Breast epithelium (tissue), 4 donors: ENCODE measurements at regions not wholly inside any gene's neighbourhood (a gene's known extent, or its start where the extent isn't known, plus 50 kb on each side); places are given as distances from the start of the nearest gene placed in this dataset.

Experiments
- DNase-seq, 2 donors: peaks; one replicate each; pipeline ENCODE4 v3.0.0-alpha.2; 2019; ENCODE audit warnings: low spot score in 2 of 2
- H3K27ac ChIP-seq, 2 donors: fragments of 200-600 bp; sonication (generic) in 1 of 2; one replicate each; pipeline ENCODE4 v1.5.1; 2016 to 2019; ENCODE audit warnings: mild to moderate bottlenecking in 1 of 2
- H3K27me3 ChIP-seq, 2 donors: fragments of 200-600 bp; sonication (generic) in 1 of 2; one replicate each; pipeline versions ENCODE4 v1.5.1 to v1.6.0; 2017 to 2019; ENCODE audit warnings: control low read depth in 1 of 2, mild to moderate bottlenecking in 1 of 2
- H3K36me3 ChIP-seq: fragments of 200-600 bp; one replicate; pipeline ENCODE4 v1.5.1; 2019
- H3K4me1 ChIP-seq, 2 donors: fragments of 200-600 bp; sonication (generic); one replicate each; pipeline ENCODE4 v1.5.1; 2016 to 2019; ENCODE audit warnings: control low read depth in 1 of 2
- H3K4me3 ChIP-seq, 3 donors: fragments of 200-600 bp; sonication (generic); 1 replicate in 2 of 3; 2 replicates in 1 of 3; pipeline ENCODE4 v1.5.1; 2016 to 2019; ENCODE audit warnings: mild to moderate bottlenecking in 3 of 3, moderate library complexity in 2 of 3
- H3K9me3 ChIP-seq, 2 donors: fragments of 200-600 bp; sonication (generic) in 1 of 2; one replicate each; pipeline ENCODE4 v1.5.1; 2016 to 2019; ENCODE audit warnings: control low read depth in 1 of 2
- CTCF ChIP-seq, 3 donors: fragments of 450-650 bp; IDR thresholded peaks; one replicate each; pipeline ENCODE4 v1.5.1; 2016 to 2017; ENCODE audit warnings: antibody characterized with exemption in 3 of 3, mild to moderate bottlenecking in 3 of 3, moderate library complexity in 3 of 3
- POLR2A ChIP-seq: fragments of 450-650 bp; IDR thresholded peaks from one replicate; pipeline ENCODE4 v1.6.1; 2016; ENCODE audit warnings: antibody characterized with exemption, mild to moderate bottlenecking, moderate library complexity
- POLR2AphosphoS5 ChIP-seq, 3 donors: sonication (generic); formaldehyde crosslinking; IDR thresholded peaks; one replicate each; pipeline ENCODE4 v1.6.1; 2017; ENCODE audit warnings: antibody characterized with exemption in 3 of 3
- intact Hi-C: fragments of 100-400 bp; cut with DNase I; formaldehyde crosslinking; loops from one replicate; pipeline ENCODE4 v1.15.1; 2023; ENCODE audit warnings: low total_unique reads

GRCh38 chr13:73622381-73622780 lies 511.8 kb downstream of the KLF12 start:
- no peak for DNase-seq
- TF ChIP-seq CTCF (IDR thresholded peaks at IDR 0.05) (no peak), POLR2A (no peak), POLR2AphosphoS5 (IDR thresholded peaks at IDR 0.05) (no peak)
- intact Hi-C loops: no loop called here
- H3K27ac ChIP-seq: no peak overlapping the region
- no peaks in the 10 kb centered on the region for H3K9me3 ChIP-seq
- no peaks in the 10 kb centered on the region for H3K4me1 ChIP-seq
- H3K36me3 ChIP-seq: no peaks in the 10 kb centered on the region
- no peaks in the 10 kb centered on the region for H3K27me3 ChIP-seq
- no peak overlapping the region for H3K4me3 ChIP-seq

DNA sequence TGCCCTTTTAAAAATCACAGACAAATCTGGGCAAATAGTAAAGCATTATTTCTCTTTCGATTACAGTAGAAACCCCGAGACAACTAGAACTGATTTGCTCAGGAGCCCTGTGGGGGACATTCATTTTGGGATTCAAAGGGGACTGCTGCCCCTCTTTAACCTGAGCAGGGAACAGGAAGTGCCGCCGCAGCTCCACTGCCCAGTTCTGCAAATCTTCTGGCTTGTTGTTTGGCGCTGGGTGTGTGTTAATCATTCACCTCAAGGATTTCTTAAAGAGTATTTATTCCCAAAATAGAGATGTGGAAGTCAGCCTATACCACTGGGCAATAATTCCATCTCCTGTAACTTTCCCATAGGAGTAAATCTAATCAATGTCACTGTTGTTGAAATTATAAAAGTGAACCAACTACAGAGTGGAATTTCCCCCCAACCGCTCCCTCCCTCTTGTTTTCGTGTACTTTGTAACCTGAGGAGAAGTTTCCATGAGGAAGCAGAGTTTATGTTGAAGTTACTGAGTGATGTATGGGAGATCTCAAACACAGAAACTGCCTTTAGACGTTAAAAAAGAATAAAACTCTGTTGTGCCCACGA lies 515.8 kb downstream of the KLF12 start:
- Histone ChIP-seq H3K36me3 (no peaks in the 10 kb centered on the region), H3K4me3 (no peak overlapping the region)

DNA sequence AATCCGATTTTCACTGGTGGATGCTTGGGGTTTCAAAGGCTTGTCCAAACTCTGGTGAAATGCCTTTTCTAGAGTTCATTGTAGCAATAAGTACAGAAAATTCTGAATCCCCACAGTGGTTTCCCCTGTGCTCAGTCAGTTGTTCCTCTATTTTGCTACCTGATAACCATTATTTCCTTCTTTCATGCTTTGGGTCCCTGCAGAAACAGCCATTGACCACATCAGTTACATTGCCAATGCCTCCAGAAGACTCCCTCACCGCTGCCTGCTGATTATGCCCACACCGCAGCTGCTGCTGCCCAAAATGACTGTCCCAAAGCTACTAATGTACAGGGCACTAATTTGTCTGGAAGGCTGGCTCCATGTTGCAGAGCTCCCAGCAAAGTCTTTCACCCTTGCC lies 517.3 kb downstream of the KLF12 start:
- intact Hi-C loops: no loop called here
- Histone ChIP-seq H3K9me3 (no peaks in the 10 kb centered on the region), H3K27ac (no peak overlapping the region), H3K27me3 (no peaks in the 10 kb centered on the region), H3K4me1 (no peaks in the 10 kb centered on the region), H3K4me3 (no peak overlapping the region), H3K36me3 (no peaks in the 10 kb centered on the region)
- no peak for TF ChIP-seq POLR2A
- no peak for TF ChIP-seq CTCF (IDR thresholded peaks at IDR 0.05)
- TF ChIP-seq POLR2AphosphoS5 (IDR thresholded peaks at IDR 0.05): no peak
- no peak for DNase-seq

More for the DNA sequence above, 515.8 kb downstream of the KLF12 start:
- H3K9me3 ChIP-seq: no peaks in the 10 kb centered on the region
- TF ChIP-seq POLR2A (no peak), CTCF (IDR thresholded peaks at IDR 0.05) (no peak), POLR2AphosphoS5 (IDR thresholded peaks at IDR 0.05) (no peak)
- H3K27me3 ChIP-seq: no peaks in the 10 kb centered on the region
- no peak for DNase-seq
- intact Hi-C loops: no loop called here
- no peaks in the 10 kb centered on the region for H3K4me1 ChIP-seq
- no peak overlapping the region for H3K27ac ChIP-seq

DNA sequence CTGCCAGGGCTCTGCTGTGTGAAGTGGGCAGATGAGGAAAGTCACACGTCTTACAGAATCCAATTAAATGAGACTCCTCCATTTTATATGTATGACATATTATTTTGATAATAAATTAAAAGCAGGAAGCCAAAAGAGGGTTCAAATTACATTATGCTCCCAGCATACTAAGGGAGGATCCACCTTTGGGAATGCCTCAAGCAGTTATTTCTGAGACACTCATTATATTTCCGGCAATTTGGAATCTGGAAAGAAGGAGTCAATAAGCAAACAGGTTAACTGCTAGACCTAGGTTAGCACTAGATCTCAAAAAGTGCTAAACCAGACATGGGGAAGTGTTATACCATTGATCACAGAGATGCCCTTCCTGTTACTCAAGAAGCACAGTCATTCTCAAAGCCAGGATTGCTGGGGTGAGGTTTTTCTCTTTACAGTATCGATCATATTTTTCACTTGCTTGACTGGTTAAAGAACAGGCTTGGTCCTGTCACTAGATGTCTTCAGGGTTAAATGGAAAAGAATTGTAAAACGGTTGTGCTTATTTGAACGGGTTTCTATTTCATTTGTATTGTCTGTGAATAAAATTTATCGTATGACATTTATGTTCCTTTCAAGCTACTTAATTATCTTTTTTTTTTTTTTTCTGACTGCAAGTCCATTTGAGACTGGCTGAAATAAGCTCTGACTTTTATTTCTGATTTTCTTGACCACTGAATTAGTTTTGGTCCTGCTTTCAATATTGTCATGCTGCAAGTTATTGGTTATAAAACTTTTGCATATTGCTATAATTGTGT lies 523.2 kb downstream of the KLF12 start:
- H3K4me3 ChIP-seq: no peak overlapping the region
- no peaks in the 10 kb centered on the region for H3K36me3 ChIP-seq
- peak overlapping the region in 1 of 2 donors; percentile 14 for H3K27ac ChIP-seq
- no peak for DNase-seq
- no peaks in the 10 kb centered on the region for H3K4me1 ChIP-seq
- intact Hi-C loops: no loop called here
- no peaks in the 10 kb centered on the region for H3K27me3 ChIP-seq
- no peak for TF ChIP-seq POLR2A
- TF ChIP-seq CTCF (IDR thresholded peaks at IDR 0.05): no peak
- no peak for TF ChIP-seq POLR2AphosphoS5 (IDR thresholded peaks at IDR 0.05)
- no peaks in the 10 kb centered on the region for H3K9me3 ChIP-seq

DNA sequence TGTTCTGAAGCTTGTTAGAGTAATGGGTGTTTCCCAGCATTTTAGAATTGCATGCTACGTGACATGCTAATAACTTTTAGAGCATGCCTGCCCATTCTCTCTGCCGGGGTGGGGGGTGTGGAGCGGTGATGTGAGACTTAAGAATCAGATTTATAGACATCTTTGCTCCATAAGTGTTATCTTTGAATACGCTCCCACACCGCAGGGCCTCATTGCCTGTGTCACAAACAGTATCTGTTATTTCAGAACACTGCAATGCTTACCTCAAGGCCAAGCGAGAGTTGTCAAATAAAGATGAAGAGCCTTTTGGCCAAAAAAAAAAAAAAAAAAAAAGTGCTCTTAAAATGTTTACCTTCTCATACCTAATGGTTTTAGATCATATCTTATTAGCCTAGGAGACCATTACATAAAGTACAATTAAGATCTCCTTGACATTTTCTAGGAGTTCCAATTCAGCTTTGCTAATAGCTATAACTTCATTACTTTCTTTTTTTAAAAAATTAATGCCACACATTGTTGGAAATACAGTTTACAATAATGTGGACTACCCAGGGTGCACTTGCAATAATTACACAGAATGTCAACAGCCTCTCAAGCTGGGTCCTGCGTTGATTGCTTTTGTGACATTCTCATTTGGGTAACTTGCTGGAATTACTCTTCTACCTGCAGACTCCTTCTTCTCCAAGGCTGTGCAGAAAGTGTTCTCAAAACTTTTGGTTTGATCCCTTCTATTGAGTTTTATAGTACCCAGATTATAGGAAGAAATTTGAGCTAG lies 525.3 kb downstream of the KLF12 start:
- intact Hi-C loops: no loop called here
- Histone ChIP-seq H3K27me3 (no peaks in the 10 kb centered on the region), H3K27ac (no peak overlapping the region), H3K4me3 (no peak overlapping the region), H3K4me1 (no peaks in the 10 kb centered on the region), H3K36me3 (no peaks in the 10 kb centered on the region), H3K9me3 (peaks cover 0 to 7% of the 10 kb centered on the region in 2 donors)
- TF ChIP-seq POLR2AphosphoS5 (IDR thresholded peaks at IDR 0.05): no peak
- no peak for TF ChIP-seq POLR2A
- TF ChIP-seq CTCF (IDR thresholded peaks at IDR 0.05): no peak
- DNase-seq: no peak
